HG03139 (cell line): ENCODE measurements at regions not wholly inside any gene's neighbourhood (a gene's known extent, or its start where the extent isn't known, plus 50 kb on each side); places are given as distances from the start of the nearest gene placed in this dataset.
"Not testable (repeated sequence)": the region's sequence is repeated elsewhere in the genome, so short reads cannot be mapped to it uniquely, and the experiment has no call there.

Experiments
- ATAC-seq: cut with Tn5 transposase; IDR thresholded peaks from one replicate; pipeline ENCODE4 v1.9.1; 2021; ENCODE audit not compliant: unreplicated experiment

- no peak for ATAC-seq
Observed at GRCh38 chr9:81037889-81038288, 651.5 kb downstream of the TLE1 start.

GRCh38 chr9:81035601-81036000, 653.7 kb downstream of the TLE1 start:
- no peak for ATAC-seq

GRCh38 chr9:81035171-81035570, 654.2 kb downstream of the TLE1 start:
- no peak for ATAC-seq

GRCh38 chr9:81032831-81033230, 656.5 kb downstream of the TLE1 start:
- no peak for ATAC-seq

GRCh38 chr9:81032030-81032572, 657.2 kb downstream of the TLE1 start:
- ATAC-seq, result no peak

GRCh38 chr9:81031422-81032029, 657.8 kb downstream of the TLE1 start:
- no peak for ATAC-seq

GRCh38 chr9:81030027-81030426, 659.3 kb downstream of the TLE1 start:
- ATAC-seq, result no peak

GRCh38 chr9:81028504-81028903, 660.8 kb downstream of the TLE1 start:
- ATAC-seq, result no peak

GRCh38 chr9:81022177-81022576, 667.2 kb downstream of the TLE1 start:
- no peak for ATAC-seq

GRCh38 chr9:81014945-81015344, 674.4 kb downstream of the TLE1 start:
- ATAC-seq, result not testable (repeated sequence)

- not testable (repeated sequence) for ATAC-seq
Observed at GRCh38 chr9:81013191-81013590, 676.2 kb downstream of the TLE1 start.

GRCh38 chr9:81002906-81003305, 686.4 kb downstream of the TLE1 start:
- no peak for ATAC-seq

- no peak for ATAC-seq
Observed at GRCh38 chr9:81002242-81002641, 687.1 kb downstream of the TLE1 start.

GRCh38 chr9:80995759-80996158, 693.6 kb downstream of the TLE1 start:
- ATAC-seq, result no peak

- no peak for ATAC-seq
Observed at GRCh38 chr9:80994892-80995291, 694.5 kb downstream of the TLE1 start.

GRCh38 chr9:80985595-80985994, 703.8 kb downstream of the TLE1 start:
- not testable (repeated sequence) for ATAC-seq

- no peak for ATAC-seq
Observed at GRCh38 chr9:80976403-80976802, 712.9 kb downstream of the TLE1 start.

- ATAC-seq, result not testable (repeated sequence)
Observed at GRCh38 chr9:80970377-80970776, 719.0 kb downstream of the TLE1 start.

- no peak for ATAC-seq
Observed at GRCh38 chr9:80968611-80969010, 720.7 kb downstream of the TLE1 start.

GRCh38 chr9:80964914-80965313, 724.4 kb downstream of the TLE1 start:
- ATAC-seq, result no peak

- ATAC-seq, result no peak
Observed at GRCh38 chr9:80964374-80964773, 725.0 kb downstream of the TLE1 start.

- ATAC-seq, result no peak
Observed at GRCh38 chr9:80957801-80958200, 731.5 kb downstream of the TLE1 start.

GRCh38 chr9:80954521-80954920, 734.8 kb downstream of the TLE1 start:
- no peak for ATAC-seq
